ENCODE measurements at regions not wholly inside any gene's neighbourhood (a gene's known extent, or its start where the extent isn't known, plus 50 kb on each side); places are given as distances from the start of the nearest gene placed in this dataset.

DNA sequence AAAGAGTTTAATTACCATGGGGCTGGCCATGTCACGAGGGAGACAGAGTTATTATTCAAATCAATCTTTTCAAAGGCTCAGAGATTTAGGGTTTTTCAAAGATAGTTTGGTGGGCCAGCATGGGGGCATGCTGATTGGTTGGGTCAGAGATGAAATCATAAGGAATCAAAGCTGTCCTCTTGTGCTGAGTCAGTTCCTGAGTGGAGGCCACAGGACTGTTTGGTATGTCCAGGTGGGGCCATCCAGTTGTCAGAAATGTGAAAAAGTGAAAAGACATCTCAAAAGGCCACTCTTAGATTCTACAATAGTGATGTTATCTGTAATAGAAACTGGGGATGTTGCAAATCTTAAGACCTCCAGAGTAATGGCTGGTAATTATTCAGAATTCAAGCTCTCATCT, 288.6 kb downstream of the EN1 start (continued):
- TF ChIP-seq, protein P1, sequence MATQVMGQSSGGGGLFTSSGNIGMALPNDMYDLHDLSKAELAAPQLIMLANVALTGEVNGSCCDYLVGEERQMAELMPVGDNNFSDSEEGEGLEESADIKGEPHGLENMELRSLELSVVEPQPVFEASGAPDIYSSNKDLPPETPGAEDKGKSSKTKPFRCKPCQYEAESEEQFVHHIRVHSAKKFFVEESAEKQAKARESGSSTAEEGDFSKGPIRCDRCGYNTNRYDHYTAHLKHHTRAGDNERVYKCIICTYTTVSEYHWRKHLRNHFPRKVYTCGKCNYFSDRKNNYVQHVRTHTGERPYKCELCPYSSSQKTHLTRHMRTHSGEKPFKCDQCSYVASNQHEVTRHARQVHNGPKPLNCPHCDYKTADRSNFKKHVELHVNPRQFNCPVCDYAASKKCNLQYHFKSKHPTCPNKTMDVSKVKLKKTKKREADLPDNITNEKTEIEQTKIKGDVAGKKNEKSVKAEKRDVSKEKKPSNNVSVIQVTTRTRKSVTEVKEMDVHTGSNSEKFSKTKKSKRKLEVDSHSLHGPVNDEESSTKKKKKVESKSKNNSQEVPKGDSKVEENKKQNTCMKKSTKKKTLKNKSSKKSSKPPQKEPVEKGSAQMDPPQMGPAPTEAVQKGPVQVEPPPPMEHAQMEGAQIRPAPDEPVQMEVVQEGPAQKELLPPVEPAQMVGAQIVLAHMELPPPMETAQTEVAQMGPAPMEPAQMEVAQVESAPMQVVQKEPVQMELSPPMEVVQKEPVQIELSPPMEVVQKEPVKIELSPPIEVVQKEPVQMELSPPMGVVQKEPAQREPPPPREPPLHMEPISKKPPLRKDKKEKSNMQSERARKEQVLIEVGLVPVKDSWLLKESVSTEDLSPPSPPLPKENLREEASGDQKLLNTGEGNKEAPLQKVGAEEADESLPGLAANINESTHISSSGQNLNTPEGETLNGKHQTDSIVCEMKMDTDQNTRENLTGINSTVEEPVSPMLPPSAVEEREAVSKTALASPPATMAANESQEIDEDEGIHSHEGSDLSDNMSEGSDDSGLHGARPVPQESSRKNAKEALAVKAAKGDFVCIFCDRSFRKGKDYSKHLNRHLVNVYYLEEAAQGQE (IDR thresholded peaks at IDR 0.05), result no peak

DNA sequence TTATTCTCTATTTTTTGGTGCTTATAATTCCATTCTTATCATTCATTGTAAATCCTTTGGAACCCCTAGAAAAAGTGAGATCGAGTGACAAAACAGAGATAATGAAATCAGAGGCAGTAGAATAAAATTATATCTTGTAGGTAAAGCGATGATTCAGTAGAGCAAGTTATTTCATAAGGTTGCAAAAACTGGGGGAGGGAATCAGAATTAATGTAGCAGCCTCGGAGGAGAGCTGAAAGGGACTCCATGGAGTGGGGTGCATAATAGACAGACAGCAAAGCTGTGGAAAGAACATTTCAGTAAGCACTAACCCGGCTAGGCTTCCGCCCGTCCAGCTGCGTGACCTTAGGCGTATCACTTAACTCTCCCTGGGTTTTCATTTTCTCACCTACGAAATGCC, 289.7 kb downstream of the EN1 start:
- TF ChIP-seq EGR1 (IDR thresholded peaks at IDR 0.05; ENCODE audit: low read depth in 2 of 2) (no peak), JUND (IDR thresholded peaks at IDR 0.05) (no peak), YY1 (IDR thresholded peaks at IDR 0.05) (no peak), RXRA (IDR thresholded peaks at IDR 0.05) (no peak)
- TF ChIP-seq, protein P1 (IDR thresholded peaks at IDR 0.05), result no peak
- WGBS, result 83% methylated on average over 9 of the region's 9 CpGs
- Histone ChIP-seq H3K4me3 (ENCODE audit: low read depth in 1 of 3, low read length in 3 of 3) (no peak overlapping the region), H3K9ac (ENCODE audit: low read depth in 1 of 2, low read length in 2 of 2) (no peak overlapping the region), H3K27ac (ENCODE audit: low read depth in 1 of 2, low read length in 2 of 2) (no peak overlapping the region), H3K36me3 (ENCODE audit: control insufficient read depth in 4 of 4, insufficient read depth in 3 of 4, low read depth in 1 of 4, low read length in 3 of 4) (no peaks in the 10 kb centered on the region), H3K4me1 (ENCODE audit: control insufficient read depth in 4 of 4, insufficient read depth in 4 of 4, low read length in 3 of 4) (no peaks in the 10 kb centered on the region), H3K9me3 (ENCODE audit: control insufficient read depth in 4 of 4, low read length in 3 of 4) (no peaks in the 10 kb centered on the region), H3K27me3 (ENCODE audit: control insufficient read depth in 4 of 4, insufficient read depth in 4 of 4, low read length in 3 of 4) (peaks cover 0 to 2% (median 0%) of the 10 kb centered on the region in 4 donors)
- DNase-seq (ENCODE audit: low spot score), result no peak

DNA sequence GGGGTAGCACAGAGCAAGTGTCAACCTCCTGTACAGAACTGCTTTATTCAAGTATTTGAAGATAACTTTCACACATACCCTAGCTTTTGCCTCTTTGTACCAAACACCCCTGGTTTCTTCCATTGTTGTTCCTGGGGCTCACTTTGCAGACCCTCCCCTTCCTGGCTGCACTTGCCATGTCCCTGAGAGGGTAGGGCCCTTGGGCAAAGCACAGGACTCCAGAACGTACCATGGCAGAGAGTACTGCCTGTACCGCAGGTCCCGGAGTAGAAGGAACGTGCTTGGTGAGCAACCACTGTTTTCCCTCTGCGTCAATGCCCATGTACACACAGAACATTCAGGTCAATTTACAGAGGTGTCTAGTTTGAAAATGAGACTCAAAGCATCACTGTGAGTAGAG, 290.4 kb downstream of the EN1 start:
- no peak overlapping the region for H3K27ac ChIP-seq (ENCODE audit: low read depth in 1 of 2, low read length in 2 of 2)
- no peak overlapping the region for H3K4me3 ChIP-seq (ENCODE audit: low read depth in 1 of 3, low read length in 3 of 3)
- DNase-seq (ENCODE audit: low spot score), result no peak
- no peaks in the 10 kb centered on the region for H3K36me3 ChIP-seq (ENCODE audit: control insufficient read depth in 4 of 4, insufficient read depth in 3 of 4, low read depth in 1 of 4, low read length in 3 of 4)
- no peaks in the 10 kb centered on the region for H3K4me1 ChIP-seq (ENCODE audit: control insufficient read depth in 4 of 4, insufficient read depth in 4 of 4, low read length in 3 of 4)
- H3K9me3 ChIP-seq (ENCODE audit: control insufficient read depth in 4 of 4, low read length in 3 of 4), result no peaks in the 10 kb centered on the region
- TF ChIP-seq, protein P2, sequence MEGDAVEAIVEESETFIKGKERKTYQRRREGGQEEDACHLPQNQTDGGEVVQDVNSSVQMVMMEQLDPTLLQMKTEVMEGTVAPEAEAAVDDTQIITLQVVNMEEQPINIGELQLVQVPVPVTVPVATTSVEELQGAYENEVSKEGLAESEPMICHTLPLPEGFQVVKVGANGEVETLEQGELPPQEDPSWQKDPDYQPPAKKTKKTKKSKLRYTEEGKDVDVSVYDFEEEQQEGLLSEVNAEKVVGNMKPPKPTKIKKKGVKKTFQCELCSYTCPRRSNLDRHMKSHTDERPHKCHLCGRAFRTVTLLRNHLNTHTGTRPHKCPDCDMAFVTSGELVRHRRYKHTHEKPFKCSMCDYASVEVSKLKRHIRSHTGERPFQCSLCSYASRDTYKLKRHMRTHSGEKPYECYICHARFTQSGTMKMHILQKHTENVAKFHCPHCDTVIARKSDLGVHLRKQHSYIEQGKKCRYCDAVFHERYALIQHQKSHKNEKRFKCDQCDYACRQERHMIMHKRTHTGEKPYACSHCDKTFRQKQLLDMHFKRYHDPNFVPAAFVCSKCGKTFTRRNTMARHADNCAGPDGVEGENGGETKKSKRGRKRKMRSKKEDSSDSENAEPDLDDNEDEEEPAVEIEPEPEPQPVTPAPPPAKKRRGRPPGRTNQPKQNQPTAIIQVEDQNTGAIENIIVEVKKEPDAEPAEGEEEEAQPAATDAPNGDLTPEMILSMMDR (IDR thresholded peaks at IDR 0.05; ENCODE audit: low read depth, low read length, missing input control), result no peak
- TF ChIP-seq RAD21 (IDR thresholded peaks at IDR 0.05), result no peak
- no peak for TF ChIP-seq NR2F2 (IDR thresholded peaks at IDR 0.05)
- TF ChIP-seq, protein P3, sequence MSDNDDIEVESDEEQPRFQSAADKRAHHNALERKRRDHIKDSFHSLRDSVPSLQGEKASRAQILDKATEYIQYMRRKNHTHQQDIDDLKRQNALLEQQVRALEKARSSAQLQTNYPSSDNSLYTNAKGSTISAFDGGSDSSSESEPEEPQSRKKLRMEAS (IDR thresholded peaks at IDR 0.05), result no peak
- TF ChIP-seq JUND (IDR thresholded peaks at IDR 0.05), result no peak
- no peak for TF ChIP-seq GABPA (IDR thresholded peaks at IDR 0.05 in 1 of 2, conservative IDR thresholded peaks at IDR 0.05 in 1 of 2)
- TF ChIP-seq, protein P4, sequence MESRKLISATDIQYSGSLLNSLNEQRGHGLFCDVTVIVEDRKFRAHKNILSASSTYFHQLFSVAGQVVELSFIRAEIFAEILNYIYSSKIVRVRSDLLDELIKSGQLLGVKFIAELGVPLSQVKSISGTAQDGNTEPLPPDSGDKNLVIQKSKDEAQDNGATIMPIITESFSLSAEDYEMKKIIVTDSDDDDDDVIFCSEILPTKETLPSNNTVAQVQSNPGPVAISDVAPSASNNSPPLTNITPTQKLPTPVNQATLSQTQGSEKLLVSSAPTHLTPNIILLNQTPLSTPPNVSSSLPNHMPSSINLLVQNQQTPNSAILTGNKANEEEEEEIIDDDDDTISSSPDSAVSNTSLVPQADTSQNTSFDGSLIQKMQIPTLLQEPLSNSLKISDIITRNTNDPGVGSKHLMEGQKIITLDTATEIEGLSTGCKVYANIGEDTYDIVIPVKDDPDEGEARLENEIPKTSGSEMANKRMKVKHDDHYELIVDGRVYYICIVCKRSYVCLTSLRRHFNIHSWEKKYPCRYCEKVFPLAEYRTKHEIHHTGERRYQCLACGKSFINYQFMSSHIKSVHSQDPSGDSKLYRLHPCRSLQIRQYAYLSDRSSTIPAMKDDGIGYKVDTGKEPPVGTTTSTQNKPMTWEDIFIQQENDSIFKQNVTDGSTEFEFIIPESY (IDR thresholded peaks at IDR 0.05), result no peak
- TF ChIP-seq HNF4A (conservative IDR thresholded peaks at IDR 0.05), result no peak
- no peak for TF ChIP-seq RXRA (IDR thresholded peaks at IDR 0.05)
- no peak for TF ChIP-seq TAF1 (conservative IDR thresholded peaks at IDR 0.05)
- TF ChIP-seq, protein P1 (IDR thresholded peaks at IDR 0.05), result no peak
- TF ChIP-seq SP1 (IDR thresholded peaks at IDR 0.05), result no peak
- TF ChIP-seq FOXA1 (IDR thresholded peaks at IDR 0.05), result no peak
- H3K9ac ChIP-seq (ENCODE audit: low read depth in 1 of 2, low read length in 2 of 2), result no peak overlapping the region
- peaks cover 0 to 2% (median under 1%) of the 10 kb centered on the region in 4 donors for H3K27me3 ChIP-seq (ENCODE audit: control insufficient read depth in 4 of 4, insufficient read depth in 4 of 4, low read length in 3 of 4)
- WGBS, result 92% methylated on average over 5 of the region's 5 CpGs

Data from liver (tissue), 8 donors.